ENCODE measurements at regions not wholly inside any gene's neighbourhood (a gene's known extent, or its start where the extent isn't known, plus 50 kb on each side); places are given as distances from the start of the nearest gene placed in this dataset.

DNA sequence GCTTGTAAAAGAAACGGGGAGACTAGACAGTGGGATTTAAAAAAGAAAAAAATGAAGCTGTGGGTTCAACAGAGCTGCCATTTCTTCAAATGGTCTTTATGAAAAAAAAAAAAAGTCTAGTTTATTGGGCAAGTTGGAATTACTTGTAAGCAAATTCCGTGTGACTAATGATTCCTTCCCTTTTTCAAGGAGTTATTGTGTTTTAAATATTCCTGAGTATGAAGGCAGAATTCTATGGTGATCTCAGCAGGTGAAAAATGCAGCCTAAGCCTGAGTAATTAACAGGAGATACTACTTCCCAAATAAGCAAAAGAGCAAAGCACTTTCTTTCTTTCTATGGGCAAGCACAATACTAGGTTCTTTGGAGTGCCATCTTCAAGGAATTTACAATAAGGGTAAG is 481.9 kb downstream of the ZNF608 start:
- no peak overlapping the region for H3K27ac ChIP-seq
- no peaks in the 10 kb centered on the region for H3K9me3 ChIP-seq
- no peak for DNase-seq
- WGBS, 5 donors, result 74 to 88% (median 85%) methylated on average over 2 of the region's 2 CpGs
- no peaks in the 10 kb centered on the region for H3K4me1 ChIP-seq
- H3K27me3 ChIP-seq (replicated peaks in 1 of 7), result no peaks in the 10 kb centered on the region
- intact Hi-C loops (cut with DNase I; ENCODE audit: low total_unique reads), result no loop called here
- TF ChIP-seq POLR2A (IDR thresholded peaks at IDR 0.05) (no peak), POLR2AphosphoS5 (IDR thresholded peaks at IDR 0.05) (no peak)
- TF ChIP-seq, protein P1, sequence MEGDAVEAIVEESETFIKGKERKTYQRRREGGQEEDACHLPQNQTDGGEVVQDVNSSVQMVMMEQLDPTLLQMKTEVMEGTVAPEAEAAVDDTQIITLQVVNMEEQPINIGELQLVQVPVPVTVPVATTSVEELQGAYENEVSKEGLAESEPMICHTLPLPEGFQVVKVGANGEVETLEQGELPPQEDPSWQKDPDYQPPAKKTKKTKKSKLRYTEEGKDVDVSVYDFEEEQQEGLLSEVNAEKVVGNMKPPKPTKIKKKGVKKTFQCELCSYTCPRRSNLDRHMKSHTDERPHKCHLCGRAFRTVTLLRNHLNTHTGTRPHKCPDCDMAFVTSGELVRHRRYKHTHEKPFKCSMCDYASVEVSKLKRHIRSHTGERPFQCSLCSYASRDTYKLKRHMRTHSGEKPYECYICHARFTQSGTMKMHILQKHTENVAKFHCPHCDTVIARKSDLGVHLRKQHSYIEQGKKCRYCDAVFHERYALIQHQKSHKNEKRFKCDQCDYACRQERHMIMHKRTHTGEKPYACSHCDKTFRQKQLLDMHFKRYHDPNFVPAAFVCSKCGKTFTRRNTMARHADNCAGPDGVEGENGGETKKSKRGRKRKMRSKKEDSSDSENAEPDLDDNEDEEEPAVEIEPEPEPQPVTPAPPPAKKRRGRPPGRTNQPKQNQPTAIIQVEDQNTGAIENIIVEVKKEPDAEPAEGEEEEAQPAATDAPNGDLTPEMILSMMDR (IDR thresholded peaks at IDR 0.05 in 8 of 11, conservative IDR thresholded peaks at IDR 0.05 in 3 of 11), result no peak
- H3K4me3 ChIP-seq, result no peak overlapping the region
- H3K36me3 ChIP-seq, result no peaks in the 10 kb centered on the region

DNA sequence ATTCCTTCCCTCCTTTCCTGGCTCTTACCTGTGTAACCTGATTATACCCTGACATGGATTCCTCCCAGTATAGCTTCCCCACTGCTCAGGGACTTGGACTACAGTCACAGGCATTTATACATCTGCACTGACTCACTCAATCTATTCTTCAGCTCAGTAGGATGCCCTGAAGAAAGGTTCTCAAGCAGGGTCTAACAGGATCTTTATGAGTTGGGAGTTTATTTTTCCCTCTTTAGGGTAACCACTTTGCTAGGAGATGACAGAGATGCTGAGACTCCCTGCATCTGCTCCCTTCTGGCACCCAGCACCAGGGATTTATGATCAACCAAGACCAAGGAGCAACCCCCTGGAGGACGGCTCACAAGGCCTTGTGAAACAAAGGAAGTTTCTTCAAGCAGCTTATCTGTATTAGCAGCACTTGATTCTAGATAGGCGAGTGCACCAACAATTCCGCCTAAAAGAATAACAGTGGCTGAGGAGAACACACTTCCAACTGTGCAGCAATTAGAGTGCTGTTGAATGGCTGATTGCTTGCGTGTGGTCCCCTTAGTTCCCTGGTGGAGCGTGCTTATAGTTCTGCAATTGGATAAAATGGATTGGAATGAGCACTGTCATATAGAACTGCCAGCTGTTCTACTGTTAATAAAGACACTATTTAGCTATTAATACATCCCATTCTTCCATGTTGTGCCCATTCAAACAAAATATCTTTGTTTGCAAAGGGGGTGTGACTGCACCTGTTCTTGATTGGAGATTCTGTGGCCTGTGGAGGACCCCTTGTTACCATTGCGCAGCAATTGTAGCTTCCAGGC is 482.6 kb downstream of the ZNF608 start:
- no peak for DNase-seq
- Histone ChIP-seq H3K4me1 (no peaks in the 10 kb centered on the region), H3K4me3 (no peak overlapping the region), H3K27ac (no peak overlapping the region), H3K27me3 (replicated peaks in 1 of 7) (no peaks in the 10 kb centered on the region), H3K9me3 (no peaks in the 10 kb centered on the region), H3K36me3 (no peaks in the 10 kb centered on the region)
- intact Hi-C loops (cut with DNase I; ENCODE audit: low total_unique reads), result no loop called here
- 70 to 88% (median 82%) methylated on average over 6 of the region's 6 CpGs for WGBS, 5 donors
- TF ChIP-seq, protein P1 (IDR thresholded peaks at IDR 0.05 in 8 of 11, conservative IDR thresholded peaks at IDR 0.05 in 3 of 11), result no peak
- TF ChIP-seq POLR2A (IDR thresholded peaks at IDR 0.05), result no peak
- TF ChIP-seq POLR2AphosphoS5 (IDR thresholded peaks at IDR 0.05), result no peak

DNA sequence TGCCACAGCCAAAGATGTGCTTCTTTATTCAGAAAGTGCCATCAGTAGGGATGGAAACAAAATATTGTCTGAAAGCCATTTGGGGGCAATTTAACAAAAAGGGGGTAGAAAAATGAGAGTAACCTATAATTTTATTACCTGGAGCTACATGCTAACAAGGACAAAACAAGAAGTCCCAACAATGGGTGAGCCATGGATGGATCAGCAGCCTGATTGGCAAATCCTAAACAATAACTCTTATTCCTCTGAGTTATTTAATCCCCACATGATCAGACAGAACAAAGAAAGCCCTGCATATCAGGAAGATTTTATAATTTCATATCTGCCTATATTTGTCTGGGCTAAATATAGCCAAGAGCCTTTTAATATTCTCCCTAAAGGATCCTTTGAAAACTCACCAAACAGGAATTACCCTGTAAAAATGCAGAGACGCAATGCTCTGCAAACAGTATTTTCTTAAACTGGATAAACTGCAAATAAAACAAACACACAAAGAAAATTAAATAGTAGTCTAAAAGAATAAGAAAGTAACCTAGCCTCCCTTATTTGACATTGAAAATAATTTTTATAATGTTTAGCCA is 483.4 kb downstream of the ZNF608 start:
- intact Hi-C loops (cut with DNase I; ENCODE audit: low total_unique reads), result no loop called here
- Histone ChIP-seq H3K4me1 (no peaks in the 10 kb centered on the region), H3K9me3 (no peaks in the 10 kb centered on the region), H3K27ac (no peak overlapping the region), H3K36me3 (no peaks in the 10 kb centered on the region), H3K4me3 (no peak overlapping the region), H3K27me3 (replicated peaks in 1 of 7) (no peaks in the 10 kb centered on the region)
- WGBS, 5 donors, result 91 to 95% (median 94%) methylated on average over 1 of the region's 1 CpG
- DNase-seq, result no peak
- TF ChIP-seq POLR2AphosphoS5 (IDR thresholded peaks at IDR 0.05) (no peak), POLR2A (IDR thresholded peaks at IDR 0.05) (no peak)
- TF ChIP-seq, protein P1 (IDR thresholded peaks at IDR 0.05 in 8 of 11, conservative IDR thresholded peaks at IDR 0.05 in 3 of 11), result no peak

DNA sequence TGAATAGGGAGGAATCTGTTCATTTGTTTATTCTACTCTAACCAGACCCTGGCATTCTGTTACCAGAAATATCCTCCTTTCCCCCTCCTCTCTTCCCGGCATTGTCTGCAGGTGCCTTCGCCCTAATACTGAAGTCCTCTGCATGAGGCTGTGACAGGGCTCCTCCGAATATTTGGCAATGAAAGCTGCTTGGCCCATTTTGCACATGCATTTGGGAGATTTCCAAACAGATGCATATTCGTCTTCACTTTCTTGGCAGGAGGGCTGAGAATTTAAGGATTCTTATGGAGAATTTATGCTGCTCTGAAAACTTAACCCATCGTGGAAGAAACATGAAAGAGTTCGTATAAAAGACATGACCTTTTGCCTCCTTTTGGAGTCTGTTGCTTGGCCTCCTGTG is 484.0 kb downstream of the ZNF608 start:
- no peak for DNase-seq
- intact Hi-C loops (cut with DNase I; ENCODE audit: low total_unique reads), result no loop called here
- Histone ChIP-seq H3K27me3 (replicated peaks in 1 of 7) (no peaks in the 10 kb centered on the region), H3K4me3 (no peak overlapping the region), H3K4me1 (no peaks in the 10 kb centered on the region), H3K27ac (no peak overlapping the region), H3K9me3 (peaks cover 0 to under 1% (median 0%) of the 10 kb centered on the region in 8 donors), H3K36me3 (no peaks in the 10 kb centered on the region)
- WGBS, 5 donors, result 68 to 81% (median 74%) methylated on average over 6 of the region's 6 CpGs
- no peak for TF ChIP-seq POLR2A (IDR thresholded peaks at IDR 0.05)
- TF ChIP-seq POLR2AphosphoS5 (IDR thresholded peaks at IDR 0.05), result no peak
- TF ChIP-seq, protein P1 (IDR thresholded peaks at IDR 0.05 in 8 of 11, conservative IDR thresholded peaks at IDR 0.05 in 3 of 11), result no peak

All from spleen (tissue), 11 donors.